KMS-11 (cell line): ENCODE measurements at regions not wholly inside any gene's neighbourhood (a gene's known extent, or its start where the extent isn't known, plus 50 kb on each side); places are given as distances from the start of the nearest gene placed in this dataset.

Source experiments
- H2AFZ ChIP-seq: fragments of 200-600 bp; sonication (generic); 2 replicates; pipeline ENCODE4 v1.6.1; 2016; ENCODE audit warnings: antibody characterized with exemption, mixed run types, low read depth
- H3K27ac ChIP-seq: fragments of 200-600 bp; sonication (generic); 2 replicates; pipeline ENCODE4 v1.6.1; 2016; ENCODE audit warnings: mild to moderate bottlenecking, mixed run types
- H3K27me3 ChIP-seq: fragments of 200-600 bp; sonication (generic); 2 replicates; pipeline ENCODE4 v1.6.1; 2017; ENCODE audit warnings: mild to moderate bottlenecking, low read depth, mixed run types, moderate library complexity; ENCODE audit not compliant: insufficient read depth
- H3K36me3 ChIP-seq: fragments of 200-600 bp; sonication (generic); 2 replicates; pipeline ENCODE4 v1.6.1; 2017; ENCODE audit warnings: mild to moderate bottlenecking, mixed run types; ENCODE audit not compliant: insufficient read depth
- H3K4me1 ChIP-seq: fragments of 200-600 bp; sonication (generic); 2 replicates; pipeline ENCODE4 v1.6.1; 2016; ENCODE audit warnings: mild to moderate bottlenecking, low read depth, mixed run types; ENCODE audit not compliant: poor library complexity, severe bottlenecking
- H3K4me2 ChIP-seq: fragments of 200-600 bp; sonication (generic); 2 replicates; pipeline ENCODE4 v1.7.0; 2016; ENCODE audit warnings: mild to moderate bottlenecking, mixed run types
- H3K4me3 ChIP-seq: fragments of 200-600 bp; sonication (generic); IDR thresholded peaks from 2 replicates; pipeline ENCODE4 v1.6.1; 2017; ENCODE audit warnings: low read depth, low read length, mixed read lengths; ENCODE audit not compliant: insufficient read depth
- H3K79me2 ChIP-seq: fragments of 200-600 bp; sonication (generic); 2 replicates; pipeline ENCODE4 v1.6.1; 2016; ENCODE audit warnings: low read depth, mixed run types; ENCODE audit not compliant: insufficient read depth
- H3K9ac ChIP-seq: fragments of 200-600 bp; sonication (generic); 2 replicates; pipeline ENCODE4 v1.6.1; 2016; ENCODE audit warnings: mild to moderate bottlenecking, mixed run types
- H4K20me1 ChIP-seq: fragments of 200-600 bp; sonication (generic); 2 replicates; pipeline ENCODE4 v1.6.1; 2016; ENCODE audit warnings: mild to moderate bottlenecking, mixed run types; ENCODE audit not compliant: insufficient read depth
- CTCF ChIP-seq: fragments of 200-600 bp; sonication (generic); conservative IDR thresholded peaks from 2 replicates; pipeline ENCODE4 v1.6.1; 2017; ENCODE audit warnings: low read depth, mild to moderate bottlenecking, antibody characterized with exemption, low read length, moderate library complexity, mixed read lengths

DNA sequence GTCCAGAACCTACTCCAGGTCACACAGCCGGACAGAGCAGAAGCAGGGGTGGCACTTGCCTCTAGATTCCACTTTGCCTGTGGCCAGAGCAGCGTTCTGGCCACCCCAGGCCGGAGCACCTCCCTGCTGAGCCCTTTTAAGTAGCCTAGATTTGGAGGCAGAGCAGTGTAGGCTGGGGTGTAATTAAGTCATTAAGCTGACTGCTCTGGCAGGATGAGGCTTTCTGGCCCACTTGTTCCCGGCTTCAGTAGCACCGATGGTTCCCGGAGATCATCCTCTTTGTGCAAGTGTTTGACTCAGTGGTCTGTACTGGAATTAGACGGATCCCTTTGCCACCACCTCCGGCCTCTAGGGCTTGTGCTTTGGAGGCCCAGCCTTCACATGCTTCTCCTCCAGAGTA is 281.9 kb upstream of the ANKRD55 start:
- H3K36me3 ChIP-seq = no peaks in the 10 kb centered on the region
- no peaks in the 10 kb centered on the region for H4K20me1 ChIP-seq
- H3K27me3 ChIP-seq = no peaks in the 10 kb centered on the region
- peaks cover 10% of the 10 kb centered on the region for H3K4me1 ChIP-seq
- H3K9ac ChIP-seq = no peak overlapping the region
- no peak overlapping the region for H3K27ac ChIP-seq
- H2AFZ ChIP-seq = no peak overlapping the region
- no peak overlapping the region for H3K4me3 ChIP-seq
- no peak overlapping the region for H3K4me2 ChIP-seq
- no peaks in the 10 kb centered on the region for H3K79me2 ChIP-seq
- TF ChIP-seq CTCF = no peak

GRCh38 chr5:56514245-56514644 is 281.1 kb upstream of the ANKRD55 start:
- H3K9ac ChIP-seq = no peak overlapping the region
- no peak for TF ChIP-seq CTCF
- no peak overlapping the region for H2AFZ ChIP-seq
- H4K20me1 ChIP-seq = no peaks in the 10 kb centered on the region
- H3K27ac ChIP-seq = no peak overlapping the region
- no peaks in the 10 kb centered on the region for H3K27me3 ChIP-seq
- H3K79me2 ChIP-seq = no peaks in the 10 kb centered on the region
- H3K4me3 ChIP-seq = no peak overlapping the region
- no peak overlapping the region for H3K4me2 ChIP-seq
- H3K4me1 ChIP-seq = peaks cover 10% of the 10 kb centered on the region
- H3K36me3 ChIP-seq = no peaks in the 10 kb centered on the region

DNA sequence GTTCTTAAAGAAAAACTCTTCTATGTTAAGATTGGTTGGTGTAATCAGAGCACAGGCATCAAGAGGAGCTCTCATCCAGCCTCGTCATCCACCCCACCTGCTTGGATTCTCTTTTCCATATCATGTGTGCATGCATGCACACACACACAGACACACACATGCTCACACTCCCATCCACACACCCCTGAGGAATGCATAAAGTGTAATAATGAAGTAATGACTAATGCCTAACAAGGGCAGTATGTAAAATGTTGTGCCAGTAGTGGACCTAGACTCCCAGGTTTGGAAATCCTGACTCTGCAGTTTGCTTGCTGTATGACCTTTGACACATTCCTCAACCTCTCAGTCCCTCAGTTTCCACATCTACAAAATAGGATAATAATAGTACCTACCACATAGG is 280.0 kb upstream of the ANKRD55 start:
- Histone ChIP-seq H3K4me1 (peaks cover 10% of the 10 kb centered on the region), H3K27me3 (no peaks in the 10 kb centered on the region), H3K79me2 (no peaks in the 10 kb centered on the region), H3K36me3 (no peaks in the 10 kb centered on the region), H3K27ac (no peak overlapping the region), H3K4me2 (no peak overlapping the region), H3K4me3 (no peak overlapping the region), H4K20me1 (no peaks in the 10 kb centered on the region), H3K9ac (no peak overlapping the region), H2AFZ (no peak overlapping the region)
- no peak for TF ChIP-seq CTCF

GRCh38 chr5:56512313-56512996 is 279.3 kb upstream of the ANKRD55 start:
- H3K27ac ChIP-seq = no peak overlapping the region
- H3K9ac ChIP-seq = no peak overlapping the region
- no peak overlapping the region for H3K4me3 ChIP-seq
- no peaks in the 10 kb centered on the region for H3K79me2 ChIP-seq
- no peak overlapping the region for H3K4me2 ChIP-seq
- no peak overlapping the region for H2AFZ ChIP-seq
- H3K4me1 ChIP-seq = peaks cover 10% of the 10 kb centered on the region
- H4K20me1 ChIP-seq = no peaks in the 10 kb centered on the region
- H3K27me3 ChIP-seq = no peaks in the 10 kb centered on the region
- no peak for TF ChIP-seq CTCF
- H3K36me3 ChIP-seq = no peaks in the 10 kb centered on the region
